T-helper 1 cell treated with Interleukin-12 subunit alpha and Interleukin-12 subunit beta and Interleukin-4 antibody, amounts not matched to agents 30 μg/mL and 1 μg/mL, for 36 hours (primary cell): ENCODE measurements at regions not wholly inside any gene's neighbourhood (a gene's known extent, or its start where the extent isn't known, plus 50 kb on each side); places are given as distances from the start of the nearest gene placed in this dataset.

Experiments used
- H3K27ac Mint-ChIP-seq: one replicate; pipeline ENCODE4 v1.8.0; 2021; ENCODE audit warnings: mild to moderate bottlenecking, mixed read lengths
- H3K27me3 Mint-ChIP-seq: one replicate; pipeline ENCODE4 v1.8.0; 2021; ENCODE audit warnings: low read depth, mixed read lengths
- H3K36me3 Mint-ChIP-seq: one replicate; pipeline ENCODE4 v1.8.0; 2021; ENCODE audit warnings: low read depth, mixed read lengths
- H3K4me1 Mint-ChIP-seq: one replicate; pipeline ENCODE4 v1.8.0; 2021; ENCODE audit warnings: low read depth, mixed read lengths
- H3K4me3 Mint-ChIP-seq: one replicate; pipeline ENCODE4 v1.8.0; 2021; ENCODE audit warnings: mild to moderate bottlenecking, moderate library complexity, mixed read lengths
- H3K9me3 Mint-ChIP-seq: one replicate; pipeline ENCODE4 v1.8.0; 2021; ENCODE audit warnings: mixed read lengths

- H3K4me1 Mint-ChIP-seq: no peaks in the 10 kb centered on the region
- no peak overlapping the region for H3K27ac Mint-ChIP-seq
- H3K27me3 Mint-ChIP-seq: no peaks in the 10 kb centered on the region
- no peaks in the 10 kb centered on the region for H3K36me3 Mint-ChIP-seq
- no peak overlapping the region for H3K4me3 Mint-ChIP-seq
- H3K9me3 Mint-ChIP-seq: no peaks in the 10 kb centered on the region
Observed at GRCh38 chr4:180426938-180427337, 1816.3 kb upstream of the TENM3 start.

DNA sequence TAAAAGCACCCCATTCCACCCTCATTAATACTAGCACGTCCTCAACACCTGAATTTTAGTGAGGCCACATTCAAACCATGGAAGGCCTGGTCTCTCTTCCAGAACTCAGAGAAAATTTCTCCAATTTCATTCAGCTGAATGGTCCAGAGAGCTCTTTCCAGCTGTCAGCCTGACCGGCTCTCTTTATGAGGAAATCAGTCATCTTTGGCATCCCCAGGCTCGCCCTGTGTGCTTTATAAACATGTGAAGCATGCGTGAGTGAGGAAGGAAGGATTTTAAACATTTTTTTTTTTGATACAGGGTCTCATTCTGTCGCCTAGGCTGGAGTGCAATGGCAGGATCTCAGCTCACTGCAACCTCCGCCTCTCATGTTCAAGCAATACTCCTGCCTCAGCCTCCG is 1812.9 kb upstream of the TENM3 start:
- Mint-ChIP-seq H3K36me3 (no peaks in the 10 kb centered on the region), H3K27ac (no peak overlapping the region), H3K4me3 (no peak overlapping the region), H3K9me3 (no peaks in the 10 kb centered on the region), H3K27me3 (no peaks in the 10 kb centered on the region), H3K4me1 (no peaks in the 10 kb centered on the region)

DNA sequence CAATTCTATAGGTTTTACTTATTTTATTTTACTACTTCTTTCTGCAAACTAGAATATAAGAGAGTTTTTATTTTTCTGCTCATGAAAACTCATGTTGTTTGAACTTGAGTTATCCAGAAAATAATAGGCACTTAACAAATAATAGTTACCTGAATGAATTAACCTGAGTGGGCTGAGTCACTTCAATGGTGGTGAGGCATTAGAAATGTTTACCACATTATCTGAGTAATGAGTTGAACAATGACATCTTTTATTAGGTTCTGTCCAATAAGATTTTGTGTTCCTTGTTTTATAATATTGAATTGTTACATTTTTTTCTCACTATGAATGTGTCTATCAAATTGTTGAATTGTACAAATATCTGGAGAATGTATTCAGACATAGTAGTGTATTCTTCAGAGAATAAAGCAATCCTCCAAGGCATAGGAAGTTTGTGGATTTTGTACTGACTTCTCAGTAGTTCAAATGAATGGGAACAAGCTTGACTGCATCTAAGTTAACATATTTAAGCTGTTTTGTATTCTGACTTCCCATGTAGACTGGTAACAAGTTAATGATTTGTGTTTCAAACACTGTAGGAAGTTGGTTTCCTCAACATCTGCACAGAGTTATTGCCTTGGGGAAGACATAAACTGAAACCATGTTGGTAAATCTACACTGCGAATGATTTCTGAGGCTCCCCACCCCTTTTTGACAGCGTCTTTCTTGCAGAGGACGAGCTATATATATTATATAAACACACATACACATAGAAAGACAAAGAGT is 1808.9 kb upstream of the TENM3 start:
- Mint-ChIP-seq H3K4me1 (no peaks in the 10 kb centered on the region), H3K4me3 (no peak overlapping the region), H3K9me3 (no peaks in the 10 kb centered on the region), H3K27me3 (no peaks in the 10 kb centered on the region), H3K27ac (no peak overlapping the region), H3K36me3 (no peaks in the 10 kb centered on the region)

DNA sequence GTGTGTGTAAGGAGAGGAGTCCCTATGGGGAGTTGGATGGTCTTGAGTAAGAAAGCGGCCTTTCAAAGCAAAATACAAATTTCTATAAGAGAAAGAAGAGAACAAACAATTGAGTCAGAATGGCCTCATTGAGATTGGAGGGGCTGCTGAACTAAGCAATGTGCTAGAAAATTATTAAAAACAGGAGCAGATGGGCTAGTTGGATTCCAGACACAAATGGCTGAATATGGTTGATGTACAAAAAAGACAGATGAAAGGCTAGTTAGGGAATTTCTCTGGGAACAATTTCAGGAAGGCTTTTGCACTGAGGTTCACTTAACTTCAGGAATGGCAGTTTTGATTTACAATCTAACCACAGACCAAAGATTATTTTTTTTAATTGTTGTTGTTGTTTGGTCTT is 1806.8 kb upstream of the TENM3 start:
- Mint-ChIP-seq H3K36me3 (no peaks in the 10 kb centered on the region), H3K4me1 (no peaks in the 10 kb centered on the region), H3K27me3 (no peaks in the 10 kb centered on the region), H3K4me3 (no peak overlapping the region), H3K9me3 (peaks cover 4% of the 10 kb centered on the region), H3K27ac (no peak overlapping the region)

GRCh38 chr4:180437601-180438000 is 1805.6 kb upstream of the TENM3 start:
- Mint-ChIP-seq H3K4me1 (no peaks in the 10 kb centered on the region), H3K36me3 (no peaks in the 10 kb centered on the region), H3K27ac (no peak overlapping the region), H3K9me3 (peaks cover 4% of the 10 kb centered on the region), H3K27me3 (no peaks in the 10 kb centered on the region), H3K4me3 (no peak overlapping the region)

GRCh38 chr4:180448306-180448705 is 1794.9 kb upstream of the TENM3 start:
- Mint-ChIP-seq H3K27ac (no peak overlapping the region), H3K4me3 (no peak overlapping the region), H3K27me3 (no peaks in the 10 kb centered on the region), H3K36me3 (no peaks in the 10 kb centered on the region), H3K9me3 (no peaks in the 10 kb centered on the region), H3K4me1 (no peaks in the 10 kb centered on the region)

DNA sequence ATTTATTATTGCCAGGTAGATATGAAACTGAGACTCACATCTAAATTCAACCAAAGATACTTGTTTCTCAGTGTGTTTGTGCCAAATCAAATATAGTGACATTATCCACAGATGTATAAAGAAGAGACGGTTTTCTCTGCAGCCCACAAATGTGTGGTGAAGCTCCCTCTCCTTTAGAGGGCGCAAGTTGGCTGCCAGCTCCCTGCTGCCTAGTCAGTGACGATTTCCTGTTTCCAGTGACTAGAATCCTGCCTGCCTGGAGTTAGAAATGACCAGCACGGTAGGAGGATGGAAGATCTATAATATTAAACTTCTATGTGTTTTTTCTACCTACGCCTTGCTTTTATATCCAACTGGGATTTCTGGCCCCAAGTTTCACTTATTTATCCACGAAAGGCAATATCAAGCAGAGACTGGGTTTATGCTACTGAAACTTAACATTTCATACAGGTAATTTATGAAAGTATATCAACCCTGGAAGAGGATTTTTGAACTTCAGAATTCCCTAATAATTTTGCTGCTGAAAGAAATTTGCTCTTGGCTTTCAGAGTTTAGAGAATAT is 1793.7 kb upstream of the TENM3 start:
- Mint-ChIP-seq H3K36me3 (no peaks in the 10 kb centered on the region), H3K4me3 (no peak overlapping the region), H3K9me3 (no peaks in the 10 kb centered on the region), H3K27me3 (no peaks in the 10 kb centered on the region), H3K27ac (no peak overlapping the region), H3K4me1 (no peaks in the 10 kb centered on the region)

GRCh38 chr4:180455226-180455625 is 1788.0 kb upstream of the TENM3 start:
- H3K4me1 Mint-ChIP-seq: no peaks in the 10 kb centered on the region
- no peaks in the 10 kb centered on the region for H3K27me3 Mint-ChIP-seq
- H3K9me3 Mint-ChIP-seq: no peaks in the 10 kb centered on the region
- no peak overlapping the region for H3K4me3 Mint-ChIP-seq
- no peak overlapping the region for H3K27ac Mint-ChIP-seq
- H3K36me3 Mint-ChIP-seq: no peaks in the 10 kb centered on the region

GRCh38 chr4:180456928-180457327 is 1786.3 kb upstream of the TENM3 start:
- H3K9me3 Mint-ChIP-seq: no peaks in the 10 kb centered on the region
- H3K4me3 Mint-ChIP-seq: no peak overlapping the region
- no peaks in the 10 kb centered on the region for H3K4me1 Mint-ChIP-seq
- no peak overlapping the region for H3K27ac Mint-ChIP-seq
- no peaks in the 10 kb centered on the region for H3K36me3 Mint-ChIP-seq
- H3K27me3 Mint-ChIP-seq: no peaks in the 10 kb centered on the region

GRCh38 chr4:180462116-180462515 is 1781.1 kb upstream of the TENM3 start:
- H3K4me1 Mint-ChIP-seq: no peaks in the 10 kb centered on the region
- no peak overlapping the region for H3K27ac Mint-ChIP-seq
- H3K4me3 Mint-ChIP-seq: no peak overlapping the region
- no peaks in the 10 kb centered on the region for H3K36me3 Mint-ChIP-seq
- H3K9me3 Mint-ChIP-seq: no peaks in the 10 kb centered on the region
- H3K27me3 Mint-ChIP-seq: no peaks in the 10 kb centered on the region

DNA sequence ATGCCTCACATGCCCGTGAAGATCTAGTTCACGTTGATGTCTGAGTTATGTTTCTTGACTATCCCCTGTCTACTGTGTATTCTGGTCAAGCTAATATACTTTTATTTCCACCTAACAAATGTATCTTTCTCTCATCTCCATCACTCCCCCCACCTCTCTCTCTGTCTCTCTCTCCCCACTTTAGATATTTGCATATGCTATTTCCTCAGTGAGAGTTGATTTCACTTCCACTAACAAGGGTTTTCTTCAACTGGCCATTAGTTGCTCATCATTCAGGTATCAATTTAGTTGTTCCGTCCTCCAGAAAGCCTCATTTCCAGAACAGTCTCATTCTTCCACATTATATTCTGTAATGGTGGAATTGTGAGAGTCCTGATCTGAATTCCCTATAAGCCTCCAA is 1777.8 kb upstream of the TENM3 start:
- H3K27me3 Mint-ChIP-seq: no peaks in the 10 kb centered on the region
- no peaks in the 10 kb centered on the region for H3K36me3 Mint-ChIP-seq
- H3K4me1 Mint-ChIP-seq: no peaks in the 10 kb centered on the region
- H3K4me3 Mint-ChIP-seq: no peak overlapping the region
- H3K9me3 Mint-ChIP-seq: no peaks in the 10 kb centered on the region
- no peak overlapping the region for H3K27ac Mint-ChIP-seq

- no peaks in the 10 kb centered on the region for H3K4me1 Mint-ChIP-seq
- H3K36me3 Mint-ChIP-seq: no peaks in the 10 kb centered on the region
- no peak overlapping the region for H3K4me3 Mint-ChIP-seq
- peaks cover 10% of the 10 kb centered on the region for H3K9me3 Mint-ChIP-seq
- no peak overlapping the region for H3K27ac Mint-ChIP-seq
- no peaks in the 10 kb centered on the region for H3K27me3 Mint-ChIP-seq
Observed at GRCh38 chr4:180483036-180483435, 1760.2 kb upstream of the TENM3 start.

- H3K27ac Mint-ChIP-seq: no peak overlapping the region
- H3K9me3 Mint-ChIP-seq: peaks cover 10% of the 10 kb centered on the region
- H3K4me1 Mint-ChIP-seq: no peaks in the 10 kb centered on the region
- H3K36me3 Mint-ChIP-seq: no peaks in the 10 kb centered on the region
- no peaks in the 10 kb centered on the region for H3K27me3 Mint-ChIP-seq
- H3K4me3 Mint-ChIP-seq: no peak overlapping the region
Observed at GRCh38 chr4:180485407-180485806, 1757.8 kb upstream of the TENM3 start.

DNA sequence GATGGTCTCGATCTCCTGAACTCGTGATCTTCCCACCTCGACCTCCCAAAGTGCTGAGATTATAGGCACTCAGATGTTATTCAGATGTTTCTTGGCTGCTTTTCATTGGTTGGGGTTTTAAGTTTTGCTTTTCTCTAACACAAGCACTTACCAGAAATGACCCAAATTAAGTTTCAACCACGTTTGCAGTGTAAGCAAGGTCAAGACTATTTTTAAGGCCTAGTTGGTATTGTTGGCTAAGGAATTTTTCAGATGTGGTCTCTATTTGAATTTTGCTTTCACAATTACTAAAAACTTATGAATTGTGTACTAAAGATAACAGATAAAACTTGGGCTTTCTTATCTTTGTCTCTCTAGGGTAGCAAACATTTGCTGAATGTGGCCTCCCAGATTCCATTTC is 1756.9 kb upstream of the TENM3 start:
- Mint-ChIP-seq H3K4me3 (no peak overlapping the region), H3K4me1 (no peaks in the 10 kb centered on the region), H3K27ac (no peak overlapping the region), H3K27me3 (no peaks in the 10 kb centered on the region), H3K36me3 (no peaks in the 10 kb centered on the region), H3K9me3 (peaks cover 10% of the 10 kb centered on the region)

GRCh38 chr4:180489787-180490186 is 1753.4 kb upstream of the TENM3 start:
- Mint-ChIP-seq H3K4me3 (no peak overlapping the region), H3K27ac (no peak overlapping the region), H3K27me3 (no peaks in the 10 kb centered on the region)

More at GRCh38 chr4:180489787-180490186, 1753.4 kb upstream of the TENM3 start:
- peaks cover 16% of the 10 kb centered on the region for H3K9me3 Mint-ChIP-seq
- H3K4me1 Mint-ChIP-seq: no peaks in the 10 kb centered on the region
- H3K36me3 Mint-ChIP-seq: no peaks in the 10 kb centered on the region
